Prostate gland (tissue), 2 donors: ENCODE measurements at regions not wholly inside any gene's neighbourhood (a gene's known extent, or its start where the extent isn't known, plus 50 kb on each side); places are given as distances from the start of the nearest gene placed in this dataset.
"Not testable (repeated sequence)": the region's sequence is repeated elsewhere in the genome, so short reads cannot be mapped to it uniquely, and the experiment has no call there.

Experiments used
- CTCF ChIP-seq, 4 experiments: fragments of 200-600 bp in 2 of 4; fragments of 450-650 bp in 2 of 4; sonication (generic) in 2 of 4; IDR thresholded peaks; 1 replicate in 3 of 4; 2 replicates in 1 of 4; pipeline ENCODE4 v1.5.1; 2016 to 2019; ENCODE audit warnings: antibody characterized with exemption in 4 of 4, mild to moderate bottlenecking in 2 of 4, moderate library complexity in 2 of 4
- POLR2A ChIP-seq: fragments of 450-650 bp; IDR thresholded peaks from one replicate; pipeline ENCODE4 v1.6.1; 2016; ENCODE audit warnings: antibody characterized with exemption, mild to moderate bottlenecking
- POLR2AphosphoS5 ChIP-seq: sonication (generic); formaldehyde crosslinking; IDR thresholded peaks from one replicate; pipeline ENCODE4 v1.6.1; 2017; ENCODE audit warnings: antibody characterized with exemption

- TF ChIP-seq CTCF (IDR thresholded peaks at IDR 0.05); POLR2A; POLR2AphosphoS5: not testable (repeated sequence)
Observed at GRCh38 chr20:30333744-30334143, 923.7 kb upstream of the DEFB115 start.
